ENCODE measurements at regions not wholly inside any gene's neighbourhood (a gene's known extent, or its start where the extent isn't known, plus 50 kb on each side); places are given as distances from the start of the nearest gene placed in this dataset.

- H3K9ac ChIP-seq (ENCODE audit: low read length) = no peak overlapping the region
- ChIA-PET CTCF (interaction anchor here (1.5 kb wide), 1 partner anchor 12 kb away, joined by 3 read pairs; no protein-coding TSS in a partner anchor), POLR2A (no interaction called here)
- H3K4me2 ChIP-seq (replicated peaks; ENCODE audit: low read depth, low read length, poor library complexity, severe bottlenecking) = no peak overlapping the region
- no peaks in the 10 kb centered on the region for H3K79me2 ChIP-seq (ENCODE audit: control insufficient read depth, insufficient read depth, low read length)
- no peaks in the 10 kb centered on the region for H3K4me1 ChIP-seq (ENCODE audit: control insufficient read depth in 2 of 2, insufficient read depth in 2 of 2, low read length in 2 of 2)
- H4K20me1 ChIP-seq (ENCODE audit: control insufficient read depth, insufficient read depth, low read length, poor library complexity, severe bottlenecking) = no peaks in the 10 kb centered on the region
- Mint-ChIP-seq H3K27ac (no peak overlapping the region), H3K4me1 (no peaks in the 10 kb centered on the region), H3K4me3 (no peak overlapping the region), H3K9me3 (ENCODE audit: insufficient read depth) (no peaks in the 10 kb centered on the region), H3K27me3 (peaks cover 19% of the 10 kb centered on the region)
- no peaks in the 10 kb centered on the region for H3K27me3 ChIP-seq (replicated peaks in 1 of 4; ENCODE audit: control extremely low read depth in 1 of 4, control insufficient read depth in 3 of 4, insufficient read depth in 4 of 4, low read length in 3 of 4)
- no peak overlapping the region for H3K27ac ChIP-seq (ENCODE audit: low read length in 2 of 2)
- no peak for ATAC-seq (ENCODE audit: low read depth)
- no peak for DNase-seq
- no peak overlapping the region for H3K4me3 ChIP-seq (ENCODE audit: control extremely low read depth in 1 of 5, extremely low read depth in 1 of 5, insufficient read depth in 1 of 5, low read depth in 2 of 5, low read length in 4 of 5)
- no peaks in the 10 kb centered on the region for H3K36me3 ChIP-seq (replicated peaks in 1 of 2; ENCODE audit: control extremely low read depth in 1 of 2, control insufficient read depth in 1 of 2, extremely low read depth in 1 of 2, insufficient read depth in 2 of 2, low read length in 1 of 2)
- H3K9me3 ChIP-seq (ENCODE audit: control extremely low read depth in 1 of 3, control insufficient read depth in 2 of 3, insufficient read depth in 1 of 3, low read length in 2 of 3) = no peaks in the 10 kb centered on the region
- 94% methylated on average over 4 of the region's 4 CpGs for WGBS (ENCODE audit: insufficient coverage)
- TF ChIP-seq CTCF (IDR thresholded peaks at IDR 0.05) (no peak), EZH2 (IDR thresholded peaks at IDR 0.05; ENCODE audit: borderline replicate concordance, insufficient read depth, low read depth, low read length, poor library complexity, severe bottlenecking) (no peak)
- intact Hi-C loops (cut with micrococcal nuclease) = no loop called here
- no peak overlapping the region for H2AFZ ChIP-seq (ENCODE audit: insufficient read depth, low read depth, low read length, poor library complexity, severe bottlenecking)
These were observed 101.8 kb downstream of the MAT2B start for GRCh38 chr5:163607256-163607655.

GRCh38 chr5:163608621-163609020 lies 103.2 kb downstream of the MAT2B start:
- POLR2A ChIA-PET = no interaction called here
- Mint-ChIP-seq H3K4me3 (no peak overlapping the region), H3K27ac (no peak overlapping the region), H3K4me1 (no peaks in the 10 kb centered on the region), H3K9me3 (ENCODE audit: insufficient read depth) (no peaks in the 10 kb centered on the region), H3K27me3 (peaks cover 19% of the 10 kb centered on the region)
- no peaks in the 10 kb centered on the region for H3K27me3 ChIP-seq (replicated peaks in 1 of 4; ENCODE audit: control extremely low read depth in 1 of 4, control insufficient read depth in 3 of 4, insufficient read depth in 4 of 4, low read length in 3 of 4)
- H3K4me2 ChIP-seq (replicated peaks; ENCODE audit: low read depth, low read length, poor library complexity, severe bottlenecking) = no peak overlapping the region
- intact Hi-C loops (cut with micrococcal nuclease) = no loop called here
- H3K4me3 ChIP-seq (ENCODE audit: control extremely low read depth in 1 of 5, extremely low read depth in 1 of 5, insufficient read depth in 1 of 5, low read depth in 2 of 5, low read length in 4 of 5) = no peak overlapping the region
- DNase-seq (no peak), ATAC-seq (ENCODE audit: low read depth) (no peak)
- no peak overlapping the region for H3K9ac ChIP-seq (ENCODE audit: low read length)
- TF ChIP-seq EZH2 (IDR thresholded peaks at IDR 0.05; ENCODE audit: borderline replicate concordance, insufficient read depth, low read depth, low read length, poor library complexity, severe bottlenecking) (no peak), CTCF (IDR thresholded peaks at IDR 0.05) (no peak)
- no peaks in the 10 kb centered on the region for H3K36me3 ChIP-seq (replicated peaks in 1 of 2; ENCODE audit: control extremely low read depth in 1 of 2, control insufficient read depth in 1 of 2, extremely low read depth in 1 of 2, insufficient read depth in 2 of 2, low read length in 1 of 2)
- no peaks in the 10 kb centered on the region for H3K79me2 ChIP-seq (ENCODE audit: control insufficient read depth, insufficient read depth, low read length)
- H3K4me1 ChIP-seq (ENCODE audit: control insufficient read depth in 2 of 2, insufficient read depth in 2 of 2, low read length in 2 of 2) = no peaks in the 10 kb centered on the region
- H3K27ac ChIP-seq (ENCODE audit: low read length in 2 of 2) = no peak overlapping the region
- CTCF ChIA-PET = no interaction called here
- no peak overlapping the region for H2AFZ ChIP-seq (ENCODE audit: insufficient read depth, low read depth, low read length, poor library complexity, severe bottlenecking)
- no peaks in the 10 kb centered on the region for H3K9me3 ChIP-seq (ENCODE audit: control extremely low read depth in 1 of 3, control insufficient read depth in 2 of 3, insufficient read depth in 1 of 3, low read length in 2 of 3)
- H4K20me1 ChIP-seq (ENCODE audit: control insufficient read depth, insufficient read depth, low read length, poor library complexity, severe bottlenecking) = no peaks in the 10 kb centered on the region
